ENCODE measurements at regions not wholly inside any gene's neighbourhood (a gene's known extent, or its start where the extent isn't known, plus 50 kb on each side); places are given as distances from the start of the nearest gene placed in this dataset.

DNA sequence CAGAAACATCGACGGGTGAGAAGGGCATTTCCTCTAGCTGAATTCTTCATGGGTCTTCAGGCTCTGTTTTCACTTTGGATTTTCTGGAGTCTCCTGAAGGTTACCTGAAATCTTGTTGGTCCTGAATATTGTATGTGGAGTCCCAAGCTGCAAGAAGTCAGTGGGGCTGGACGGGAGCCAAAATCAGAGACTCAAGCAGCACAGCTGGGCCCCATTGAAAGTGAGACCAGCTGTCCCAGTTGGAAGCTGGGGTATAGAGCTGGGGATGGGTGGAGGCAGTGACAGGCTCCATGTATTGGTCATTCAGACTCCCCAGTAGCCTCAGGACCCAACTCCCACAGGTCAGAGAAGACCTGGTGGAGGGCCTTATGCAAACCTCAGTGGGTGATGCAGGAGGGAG is 111.3 kb upstream of the MLN start:
- no peaks in the 10 kb centered on the region for H3K27me3 Mint-ChIP-seq

DNA sequence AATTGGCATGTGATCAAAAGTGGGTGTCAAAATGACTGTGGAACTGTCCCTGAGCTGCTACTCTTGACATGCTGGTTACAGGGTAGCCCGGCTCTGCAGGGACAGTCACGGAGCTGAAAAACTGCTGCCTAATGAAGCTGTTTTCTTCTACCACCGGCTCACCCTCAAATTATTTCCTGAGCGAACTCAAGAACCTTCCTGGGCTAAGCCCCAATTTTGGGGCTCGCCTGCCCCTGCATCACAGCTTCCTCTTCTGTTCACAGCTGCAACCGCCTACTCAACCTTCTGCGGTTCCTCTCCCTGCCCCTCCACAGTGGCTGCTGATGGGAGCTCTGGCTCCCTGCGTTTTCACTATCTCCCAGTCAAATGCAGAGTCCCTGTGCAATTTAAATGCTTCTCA is 110.8 kb upstream of the MLN start:
- POLR2A ChIA-PET = interaction anchor here (0.8 kb wide), 1 partner anchor 12 kb away, joined by 3 read pairs; no protein-coding TSS in a partner anchor
- ATAC-seq (peak; percentile 84), DNase-seq (peak; percentile 65)
- Mint-ChIP-seq H3K9me3 (ENCODE audit: low read depth) (no peaks in the 10 kb centered on the region), H3K36me3 (ENCODE audit: low read depth) (no peaks in the 10 kb centered on the region), H3K27me3 (no peaks in the 10 kb centered on the region), H3K27ac (no peak overlapping the region), H3K4me3 (no peak overlapping the region), H3K4me1 (peaks cover 17% of the 10 kb centered on the region)
- intact Hi-C loops (cut with DNase I, micrococcal nuclease) = no loop called here
- CTCF ChIA-PET = interaction anchor here (0.7 to 1.7 kb wide), 6 partner anchors 10 to 313 kb away, joined by 3 to 6 read pairs (median 3); no protein-coding TSS in a partner anchor

More for the DNA sequence above, 111.3 kb upstream of the MLN start:
- H3K27ac Mint-ChIP-seq = no peak overlapping the region
- no peak for ATAC-seq
- peak; percentile 23 for DNase-seq
- peaks cover 17% of the 10 kb centered on the region for H3K4me1 Mint-ChIP-seq
- no peak overlapping the region for H3K4me3 Mint-ChIP-seq
- ChIA-PET POLR2A (interaction anchor here (0.8 kb wide), 1 partner anchor 11 kb away, joined by 3 read pairs; no protein-coding TSS in a partner anchor), CTCF (interaction anchor here (0.7 to 1.7 kb wide), 6 partner anchors 11 to 312 kb away, joined by 3 to 6 read pairs (median 3); no protein-coding TSS in a partner anchor)
- no peaks in the 10 kb centered on the region for H3K36me3 Mint-ChIP-seq (ENCODE audit: low read depth)
- no peaks in the 10 kb centered on the region for H3K9me3 Mint-ChIP-seq (ENCODE audit: low read depth)
- intact Hi-C loops (cut with DNase I, micrococcal nuclease) = no loop called here

DNA sequence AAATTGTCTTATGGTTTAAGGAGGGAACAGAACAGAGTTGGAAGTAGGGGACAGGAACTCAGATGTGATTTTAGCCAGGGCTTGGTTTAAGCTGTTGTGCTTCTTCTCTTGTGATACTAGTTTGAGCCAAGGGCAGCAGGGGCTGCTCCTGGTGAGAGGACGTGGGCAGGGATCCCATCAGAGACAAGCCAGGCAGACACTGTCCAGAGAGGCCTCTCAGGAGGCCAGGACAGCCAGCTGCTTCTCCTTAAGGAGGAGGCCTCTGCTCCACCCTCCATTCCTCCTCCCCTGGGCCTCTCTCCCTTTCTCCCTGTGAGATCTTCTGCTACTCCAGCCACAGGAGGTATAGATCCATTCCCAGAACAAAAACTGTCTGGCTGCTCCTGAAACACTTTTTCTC is 108.4 kb upstream of the MLN start:
- CTCF ChIA-PET = interaction anchor here (0.8 to 1.0 kb wide), 2 partner anchors 16 to 145 kb away, joined by 3 to 5 read pairs; no protein-coding TSS in a partner anchor
- H3K27me3 Mint-ChIP-seq = no peaks in the 10 kb centered on the region
- no peak for DNase-seq
- H3K27ac Mint-ChIP-seq = no peak overlapping the region
- H3K4me3 Mint-ChIP-seq = no peak overlapping the region
- intact Hi-C loops (cut with DNase I, micrococcal nuclease) = no loop called here
- ATAC-seq = no peak
- POLR2A ChIA-PET = no interaction called here
- no peaks in the 10 kb centered on the region for H3K36me3 Mint-ChIP-seq (ENCODE audit: low read depth)
- H3K4me1 Mint-ChIP-seq = peaks cover 24% of the 10 kb centered on the region
- H3K9me3 Mint-ChIP-seq (ENCODE audit: low read depth) = no peaks in the 10 kb centered on the region

DNA sequence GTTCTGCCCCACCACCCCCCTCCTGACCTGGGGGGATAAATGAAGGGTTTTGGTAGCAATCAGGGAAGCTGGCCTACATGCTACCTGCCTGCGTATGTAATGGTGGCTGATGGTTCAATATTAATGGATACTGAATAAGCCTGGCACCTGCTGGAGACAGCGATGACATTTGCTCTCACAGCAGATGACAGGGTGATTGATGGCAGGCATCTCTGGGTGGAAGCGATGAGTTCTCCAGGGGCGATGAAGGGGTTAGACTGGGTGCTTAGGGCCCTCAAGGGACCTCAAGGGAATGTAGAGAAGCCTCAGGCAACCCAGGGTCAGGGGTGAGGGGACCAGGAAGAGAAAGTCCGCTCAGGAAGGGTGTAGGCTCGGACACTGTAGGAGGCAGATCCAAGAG is 107.7 kb upstream of the MLN start:
- Mint-ChIP-seq H3K9me3 (ENCODE audit: low read depth) (no peaks in the 10 kb centered on the region), H3K4me3 (no peak overlapping the region), H3K4me1 (peaks cover 31% of the 10 kb centered on the region), H3K27ac (no peak overlapping the region), H3K36me3 (ENCODE audit: low read depth) (no peaks in the 10 kb centered on the region), H3K27me3 (no peaks in the 10 kb centered on the region)
- intact Hi-C loops (cut with DNase I, micrococcal nuclease) = no loop called here
- no peak for DNase-seq
- CTCF ChIA-PET = no interaction called here
- no peak for ATAC-seq
- POLR2A ChIA-PET = no interaction called here

DNA sequence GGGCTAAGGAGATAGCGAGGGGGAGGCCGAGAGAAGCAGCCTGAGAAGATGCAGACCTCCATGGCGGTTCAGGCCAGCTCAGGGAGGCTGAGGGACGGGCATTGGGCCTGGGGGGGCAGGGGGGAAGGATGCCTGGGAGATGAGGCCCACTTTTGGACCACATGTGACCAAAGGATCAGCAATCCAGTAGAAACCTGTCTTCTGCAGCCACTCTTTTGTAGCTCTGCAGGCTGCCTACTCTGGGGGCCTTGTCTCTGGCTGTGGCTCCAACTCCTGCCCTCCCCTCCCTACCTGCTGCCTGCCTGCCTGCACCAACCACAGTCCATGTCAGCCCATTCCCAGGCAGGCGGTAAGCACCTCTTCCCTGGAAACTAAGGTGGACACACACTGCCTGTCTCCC is 106.8 kb upstream of the MLN start:
- Mint-ChIP-seq H3K27me3 (no peaks in the 10 kb centered on the region), H3K27ac (no peak overlapping the region), H3K4me3 (no peak overlapping the region), H3K9me3 (ENCODE audit: low read depth) (no peaks in the 10 kb centered on the region), H3K36me3 (ENCODE audit: low read depth) (no peaks in the 10 kb centered on the region), H3K4me1 (peaks cover 40% of the 10 kb centered on the region)
- ChIA-PET POLR2A (no interaction called here), CTCF (interaction anchor here (0.7 kb wide), 1 partner anchor 103 kb away, joined by 3 read pairs; no protein-coding TSS in a partner anchor)
- no peak for DNase-seq
- intact Hi-C loops (cut with DNase I, micrococcal nuclease) = no loop called here
- no peak for ATAC-seq

DNA sequence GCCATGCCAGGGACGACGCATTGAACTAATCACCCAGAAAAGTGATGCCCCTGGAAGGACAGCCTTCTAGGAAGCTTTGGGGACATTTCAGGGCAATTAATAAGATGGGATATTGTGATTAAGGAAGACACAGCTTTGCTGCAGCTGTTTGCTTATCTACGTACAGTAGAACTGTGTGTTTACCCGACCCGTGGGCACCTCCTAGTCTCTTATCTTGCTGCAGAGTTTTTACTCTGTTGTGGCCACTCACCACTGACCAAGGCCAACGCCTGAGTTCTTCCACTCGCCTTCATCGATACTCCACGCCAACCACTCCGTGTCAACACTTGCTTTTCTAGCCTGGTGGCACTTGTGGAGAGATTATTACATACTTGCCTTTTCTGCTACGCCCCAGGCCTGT is 105.9 kb upstream of the MLN start:
- H3K27me3 Mint-ChIP-seq = no peaks in the 10 kb centered on the region
- H3K27ac Mint-ChIP-seq = no peak overlapping the region
- DNase-seq = no peak
- intact Hi-C loops (cut with DNase I, micrococcal nuclease) = no loop called here
- no peaks in the 10 kb centered on the region for H3K36me3 Mint-ChIP-seq (ENCODE audit: low read depth)
- POLR2A ChIA-PET = no interaction called here
- CTCF ChIA-PET = interaction anchor here (0.7 kb wide), 1 partner anchor 103 kb away, joined by 3 read pairs; no protein-coding TSS in a partner anchor
- no peak for ATAC-seq
- no peak overlapping the region for H3K4me3 Mint-ChIP-seq
- H3K9me3 Mint-ChIP-seq (ENCODE audit: low read depth) = no peaks in the 10 kb centered on the region
- peaks cover 43% of the 10 kb centered on the region for H3K4me1 Mint-ChIP-seq

DNA sequence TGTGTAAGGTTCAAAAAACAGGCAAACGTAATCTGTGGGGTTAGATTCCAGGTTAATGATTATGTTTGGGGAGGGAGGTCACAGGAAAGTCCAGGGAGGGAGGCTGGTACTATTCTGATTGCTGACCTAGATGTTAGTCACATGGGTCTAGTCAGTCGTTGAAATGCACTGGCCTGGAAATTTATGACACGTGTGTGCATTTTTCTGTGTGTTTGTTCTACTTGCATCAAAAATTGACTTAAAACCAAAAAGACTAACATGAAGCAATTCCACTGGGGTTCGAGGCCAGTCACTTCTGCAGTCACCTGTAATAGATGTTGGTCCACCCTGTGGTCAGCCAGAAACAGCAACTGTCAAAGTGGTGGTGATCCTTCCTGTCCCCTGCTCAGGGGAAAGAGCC is 104.2 kb upstream of the MLN start:
- H3K4me3 Mint-ChIP-seq = no peak overlapping the region
- H3K9me3 Mint-ChIP-seq (ENCODE audit: low read depth) = no peaks in the 10 kb centered on the region
- H3K27ac Mint-ChIP-seq = no peak overlapping the region
- no peaks in the 10 kb centered on the region for H3K36me3 Mint-ChIP-seq (ENCODE audit: low read depth)
- intact Hi-C loops (cut with DNase I, micrococcal nuclease) = no loop called here
- H3K27me3 Mint-ChIP-seq = no peaks in the 10 kb centered on the region
- ATAC-seq = no peak
- CTCF ChIA-PET = no interaction called here
- peaks cover 48% of the 10 kb centered on the region for H3K4me1 Mint-ChIP-seq
- POLR2A ChIA-PET = no interaction called here
- no peak for DNase-seq

DNA sequence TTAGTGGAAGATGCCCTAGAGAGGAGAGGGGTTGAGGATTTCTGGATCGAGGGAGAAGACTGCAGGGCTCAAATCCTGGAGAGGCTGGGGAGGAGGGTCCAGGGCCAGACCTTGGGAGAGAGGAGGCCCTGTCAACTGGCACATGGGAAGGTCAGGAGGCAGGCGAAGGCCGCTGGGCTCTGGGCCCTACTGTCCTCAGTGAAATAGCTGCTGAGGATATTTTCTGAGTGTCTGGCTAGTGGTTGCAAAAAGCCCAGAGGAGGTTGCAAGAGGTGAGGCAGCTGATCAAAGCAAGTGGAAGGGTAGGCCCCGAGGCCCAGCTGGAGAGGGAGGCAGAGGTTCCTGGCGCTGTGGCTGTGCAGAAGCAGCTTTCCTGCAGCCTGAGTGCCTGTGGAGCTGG is 103.4 kb upstream of the MLN start:
- H3K4me1 Mint-ChIP-seq = peaks cover 53% of the 10 kb centered on the region
- no peaks in the 10 kb centered on the region for H3K36me3 Mint-ChIP-seq (ENCODE audit: low read depth)
- H3K27me3 Mint-ChIP-seq = no peaks in the 10 kb centered on the region
- ChIA-PET CTCF (no interaction called here), POLR2A (no interaction called here)
- ATAC-seq (no peak), DNase-seq (no peak)
- H3K9me3 Mint-ChIP-seq (ENCODE audit: low read depth) = no peaks in the 10 kb centered on the region
- no peak overlapping the region for H3K4me3 Mint-ChIP-seq
- peak overlapping the region; percentile 2 for H3K27ac Mint-ChIP-seq
- intact Hi-C loops (cut with DNase I, micrococcal nuclease) = no loop called here

DNA sequence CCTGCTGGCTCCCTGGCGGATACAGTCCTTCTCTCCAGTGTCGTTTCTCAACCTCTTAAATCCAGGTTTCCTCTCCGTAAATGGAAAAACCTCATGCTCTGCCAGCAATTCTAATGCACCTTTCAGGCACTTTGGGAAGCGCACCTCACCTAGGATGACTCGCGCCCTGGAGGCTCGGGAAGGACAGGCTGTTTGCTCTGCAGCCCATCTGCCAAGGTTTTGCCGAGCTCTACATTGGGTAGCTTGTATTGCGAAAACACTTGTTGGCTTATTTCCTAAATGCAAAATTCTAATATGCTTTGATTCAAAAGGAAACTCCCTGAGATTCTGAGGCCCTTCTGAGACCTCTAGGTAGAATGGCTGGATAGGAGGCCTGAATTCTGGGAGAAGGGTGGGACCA is 102.6 kb upstream of the MLN start:
- H3K27me3 Mint-ChIP-seq = no peaks in the 10 kb centered on the region
- H3K4me1 Mint-ChIP-seq = peaks cover 53% of the 10 kb centered on the region
- H3K36me3 Mint-ChIP-seq (ENCODE audit: low read depth) = no peaks in the 10 kb centered on the region
- ChIA-PET POLR2A (no interaction called here), CTCF (interaction anchor here (0.6 kb wide), 1 partner anchor 195 kb away, joined by 4 read pairs; the partner anchor contains the start of gene UQCC2)
- ATAC-seq = no peak
- H3K4me3 Mint-ChIP-seq = no peak overlapping the region
- no peaks in the 10 kb centered on the region for H3K9me3 Mint-ChIP-seq (ENCODE audit: low read depth)
- peak overlapping the region; percentile 2 for H3K27ac Mint-ChIP-seq
- no peak for DNase-seq
- intact Hi-C loops (cut with DNase I, micrococcal nuclease) = no loop called here

DNA sequence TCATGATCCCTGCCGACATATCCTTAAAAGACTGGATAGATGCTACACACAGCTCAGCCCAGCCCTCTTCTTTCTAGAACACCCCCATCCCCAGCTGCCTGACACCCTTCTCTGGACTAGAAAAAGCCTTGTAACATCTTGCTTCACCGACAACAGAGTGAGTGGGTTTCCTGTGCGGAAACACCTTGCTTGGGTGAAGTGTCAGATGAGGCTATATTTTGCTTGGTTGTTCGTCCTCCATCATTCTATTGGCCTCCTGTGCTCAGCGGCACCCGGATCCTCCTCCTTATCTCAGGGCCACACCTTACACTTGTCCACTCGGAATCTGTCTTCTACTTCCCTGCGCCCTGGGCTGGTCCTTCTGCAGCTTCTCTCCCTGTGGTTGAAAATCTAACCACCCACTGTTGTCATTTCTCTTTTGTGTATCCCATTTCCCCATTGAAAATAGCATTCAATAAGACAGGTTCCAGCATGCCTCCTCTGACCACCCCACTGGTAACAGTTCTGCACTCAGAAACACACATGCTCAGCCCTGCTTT is 101.3 kb upstream of the MLN start:
- no peaks in the 10 kb centered on the region for H3K27me3 Mint-ChIP-seq

DNA sequence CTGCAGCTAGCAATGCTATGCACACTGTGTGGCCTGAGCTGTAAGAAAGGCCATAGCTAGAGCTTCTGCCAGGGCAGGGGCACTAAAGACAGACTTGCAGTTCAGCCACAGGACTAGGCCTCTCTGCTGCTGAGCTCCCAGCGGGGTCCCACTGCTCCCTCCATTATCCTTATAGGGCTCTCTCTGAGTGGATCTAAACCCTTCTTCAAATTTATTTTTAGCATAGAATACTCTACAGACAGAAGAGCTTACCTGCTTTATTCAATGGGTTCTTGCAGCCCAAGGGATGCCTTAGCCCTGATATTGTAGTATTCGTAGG is 100.9 kb upstream of the MLN start:
- ChIA-PET CTCF (interaction anchor here (0.6 to 1.6 kb wide), 7 partner anchors 9 to 983 kb away, joined by 3 to 6 read pairs (median 4); partner anchors contain the start of gene TAF11), POLR2A (no interaction called here)
- H3K27me3 Mint-ChIP-seq = no peaks in the 10 kb centered on the region
- no peak for DNase-seq
- peaks cover 53% of the 10 kb centered on the region for H3K4me1 Mint-ChIP-seq
- no peak overlapping the region for H3K4me3 Mint-ChIP-seq
- H3K27ac Mint-ChIP-seq = peak overlapping the region; percentile 65
- no peak for ATAC-seq
- H3K36me3 Mint-ChIP-seq (ENCODE audit: low read depth) = no peaks in the 10 kb centered on the region
- H3K9me3 Mint-ChIP-seq (ENCODE audit: low read depth) = no peaks in the 10 kb centered on the region
- intact Hi-C loops (cut with DNase I, micrococcal nuclease) = loop anchor here in 1 of 2 experiments (2.0 kb wide), 1 partner anchor 44 kb away; no protein-coding TSS in a partner anchor

More for the DNA sequence above, 101.3 kb upstream of the MLN start:
- Mint-ChIP-seq H3K9me3 (ENCODE audit: low read depth) (no peaks in the 10 kb centered on the region), H3K4me1 (peaks cover 53% of the 10 kb centered on the region), H3K4me3 (no peak overlapping the region), H3K36me3 (ENCODE audit: low read depth) (no peaks in the 10 kb centered on the region), H3K27ac (peak overlapping the region; percentile 65)
- ATAC-seq (peak; percentile 50), DNase-seq (peak; percentile 43)
- ChIA-PET POLR2A (no interaction called here), CTCF (interaction anchor here (0.6 to 1.6 kb wide), 7 partner anchors 8 to 983 kb away, joined by 3 to 6 read pairs (median 4); partner anchors contain the start of gene TAF11)
- intact Hi-C loops (cut with DNase I, micrococcal nuclease) = loop anchor here in 1 of 2 experiments (2.0 kb wide), 1 partner anchor 44 kb away; no protein-coding TSS in a partner anchor

DNA sequence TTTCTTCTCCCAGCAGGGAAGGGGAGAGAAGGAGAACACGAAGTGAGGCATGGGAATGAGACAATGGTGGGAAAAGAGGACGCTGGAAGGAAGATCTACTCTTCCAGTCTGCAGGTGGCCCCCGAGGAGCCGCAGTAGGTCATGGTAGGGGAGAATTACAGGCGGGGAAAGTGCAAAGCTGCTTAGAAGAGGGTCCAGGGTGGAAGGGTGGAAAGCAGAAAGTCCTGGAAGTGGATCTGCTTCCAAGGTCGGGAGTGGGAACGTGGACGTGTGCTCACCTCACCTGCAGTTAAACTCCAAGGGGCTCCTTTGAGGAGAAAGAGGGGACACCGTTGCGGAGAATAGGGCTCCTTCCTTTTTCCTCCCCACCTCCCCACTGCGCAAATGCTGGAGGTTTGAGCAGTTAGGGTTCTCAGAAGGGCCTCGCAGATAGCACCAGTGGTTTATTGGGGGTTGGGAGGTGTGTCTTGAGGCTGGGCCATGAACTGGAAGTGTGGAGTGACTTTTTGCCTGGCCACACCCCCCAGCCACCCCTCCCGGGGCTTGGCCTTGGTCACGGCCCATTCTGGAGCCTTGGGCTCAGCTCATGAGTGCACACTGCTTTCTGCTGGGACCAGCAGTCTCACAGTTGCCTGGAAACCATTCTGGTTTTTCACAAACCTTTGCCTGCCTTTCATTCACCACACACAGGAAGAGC is 100.4 kb upstream of the MLN start:
- Mint-ChIP-seq H3K27me3 (no peaks in the 10 kb centered on the region), H3K4me1 (peaks cover 53% of the 10 kb centered on the region), H3K9me3 (ENCODE audit: low read depth) (no peaks in the 10 kb centered on the region), H3K4me3 (no peak overlapping the region), H3K27ac (peak overlapping the region; percentile 65), H3K36me3 (ENCODE audit: low read depth) (no peaks in the 10 kb centered on the region)
- ChIA-PET POLR2A (no interaction called here), CTCF (interaction anchor here (0.6 to 1.6 kb wide), 7 partner anchors 9 to 529 kb away, joined by 3 to 6 read pairs (median 4); no protein-coding TSS in a partner anchor)
- ATAC-seq (peak; percentile 92), DNase-seq (peak; percentile 78)
- intact Hi-C loops (cut with DNase I, micrococcal nuclease) = loop anchor here in 1 of 2 experiments (2.0 kb wide), 1 partner anchor 43 kb away; no protein-coding TSS in a partner anchor
